ENCODE measurements at regions not wholly inside any gene's neighbourhood (a gene's known extent, or its start where the extent isn't known, plus 50 kb on each side); places are given as distances from the start of the nearest gene placed in this dataset.

- DNase-seq (ENCODE audit: low spot score) = no peak
Observed at GRCh38 chr14:85279407-85279806, 250.5 kb upstream of the FLRT2 start.

GRCh38 chr14:85280074-85280473 lies 249.9 kb upstream of the FLRT2 start:
- no peak for DNase-seq (ENCODE audit: low spot score)

- no peak for DNase-seq (ENCODE audit: low spot score)
Observed at GRCh38 chr14:85281921-85282320, 248.0 kb upstream of the FLRT2 start.

GRCh38 chr14:85288041-85288440 lies 241.9 kb upstream of the FLRT2 start:
- no peak for DNase-seq (ENCODE audit: low spot score)

GRCh38 chr14:85291731-85292130 lies 238.2 kb upstream of the FLRT2 start:
- no peak for DNase-seq (ENCODE audit: low spot score)

- no peak for DNase-seq (ENCODE audit: low spot score)
Observed at GRCh38 chr14:85293612-85294234, 236.2 kb upstream of the FLRT2 start.

GRCh38 chr14:85295318-85295717 lies 234.6 kb upstream of the FLRT2 start:
- no peak for DNase-seq (ENCODE audit: low spot score)

GRCh38 chr14:85296456-85297210 lies 233.3 kb upstream of the FLRT2 start:
- no peak for DNase-seq (ENCODE audit: low spot score)

- no peak for DNase-seq (ENCODE audit: low spot score)
Observed at GRCh38 chr14:85300107-85300506, 229.8 kb upstream of the FLRT2 start.

GRCh38 chr14:85301506-85301905 lies 228.4 kb upstream of the FLRT2 start:
- DNase-seq (ENCODE audit: low spot score) = no peak

GRCh38 chr14:85306024-85306423 lies 223.9 kb upstream of the FLRT2 start:
- no peak for DNase-seq (ENCODE audit: low spot score)

- DNase-seq (ENCODE audit: low spot score) = no peak
Observed at GRCh38 chr14:85308531-85309300, 221.2 kb upstream of the FLRT2 start.

GRCh38 chr14:85310491-85311272 lies 219.3 kb upstream of the FLRT2 start:
- no peak for DNase-seq (ENCODE audit: low spot score)

GRCh38 chr14:85313560-85314207 lies 216.3 kb upstream of the FLRT2 start:
- no peak for DNase-seq (ENCODE audit: low spot score)

- DNase-seq (ENCODE audit: low spot score) = no peak
Observed at GRCh38 chr14:85315290-85315689, 214.7 kb upstream of the FLRT2 start.

GRCh38 chr14:85315733-85316290 lies 214.1 kb upstream of the FLRT2 start:
- no peak for DNase-seq (ENCODE audit: low spot score)

- DNase-seq (ENCODE audit: low spot score) = no peak
Observed at GRCh38 chr14:85316701-85317410, 213.1 kb upstream of the FLRT2 start.

- no peak for DNase-seq (ENCODE audit: low spot score)
Observed at GRCh38 chr14:85317491-85318021, 212.4 kb upstream of the FLRT2 start.

- DNase-seq (ENCODE audit: low spot score) = no peak
Observed at GRCh38 chr14:85319101-85319500, 210.8 kb upstream of the FLRT2 start.

- no peak for DNase-seq (ENCODE audit: low spot score)
Observed at GRCh38 chr14:85319998-85320630, 209.8 kb upstream of the FLRT2 start.
